ENCODE measurements at regions not wholly inside any gene's neighbourhood (a gene's known extent, or its start where the extent isn't known, plus 50 kb on each side); places are given as distances from the start of the nearest gene placed in this dataset.

- TF ChIP-seq REST (IDR thresholded peaks at IDR 0.05; ENCODE audit: borderline replicate concordance) (no peak), EP300 (conservative IDR thresholded peaks at IDR 0.05; ENCODE audit: poor library complexity, severe bottlenecking) (no peak), CTCF (IDR thresholded peaks at IDR 0.05; ENCODE audit: poor library complexity, severe bottlenecking) (no peak)
Observed at GRCh38 chr14:98172243-98172778, 1099.7 kb downstream of the BCL11B start.

Data from neural cell (in vitro differentiated cells).